GM13976 (cell line): ENCODE measurements at regions not wholly inside any gene's neighbourhood (a gene's known extent, or its start where the extent isn't known, plus 50 kb on each side); places are given as distances from the start of the nearest gene placed in this dataset.

ENCODE experiments used
- DNase-seq: peaks from one replicate; pipeline ENCODE4 v3.0.0; 2012; ENCODE audit warnings: low spot score
- CTCF ChIP-seq: IDR thresholded peaks from 2 replicates; pipeline ENCODE4 v1.5.1; 2012; ENCODE audit warnings: borderline replicate concordance, mild to moderate bottlenecking; ENCODE audit not compliant: insufficient read depth; ENCODE audit errors: extremely low read depth, missing control alignments, control extremely low read depth
- in situ Hi-C: fragments of 300-500 bp; cut with MboI; formaldehyde crosslinking; loops from one replicate; pipeline ENCODE4 v1.12.0; 2022; ENCODE audit warnings: low sequenced_read_pairs, mixed read lengths, inconsistent platforms; ENCODE audit not compliant: unreplicated experiment

DNA sequence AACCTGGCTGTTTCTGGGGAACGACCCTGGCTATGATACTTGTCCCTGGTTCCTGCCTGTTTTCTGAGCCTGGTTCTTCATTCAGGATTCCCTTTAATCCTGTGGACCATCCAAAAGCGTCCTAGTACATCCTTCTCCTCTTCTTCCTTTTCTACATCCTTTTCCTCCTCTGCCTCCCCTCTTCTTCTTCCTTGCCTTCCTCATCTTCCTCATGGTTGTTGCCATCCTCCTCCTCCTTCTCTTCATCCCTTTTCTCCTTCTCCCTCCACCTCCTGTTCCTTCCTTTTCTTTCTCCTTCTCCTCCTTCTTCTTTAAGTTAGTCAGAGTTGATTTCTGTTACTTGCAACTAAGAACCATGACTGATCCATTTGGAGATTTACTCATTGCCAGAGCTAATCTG is 197.8 kb downstream of the FOXD2 start:
- TF ChIP-seq CTCF: no peak
- in situ Hi-C loops: no loop called here
- DNase-seq: no peak

- in situ Hi-C loops: no loop called here
- no peak for DNase-seq
- TF ChIP-seq CTCF: no peak
Observed at GRCh38 chr1:47637111-47637685, 199.4 kb downstream of the FOXD2 start.

DNA sequence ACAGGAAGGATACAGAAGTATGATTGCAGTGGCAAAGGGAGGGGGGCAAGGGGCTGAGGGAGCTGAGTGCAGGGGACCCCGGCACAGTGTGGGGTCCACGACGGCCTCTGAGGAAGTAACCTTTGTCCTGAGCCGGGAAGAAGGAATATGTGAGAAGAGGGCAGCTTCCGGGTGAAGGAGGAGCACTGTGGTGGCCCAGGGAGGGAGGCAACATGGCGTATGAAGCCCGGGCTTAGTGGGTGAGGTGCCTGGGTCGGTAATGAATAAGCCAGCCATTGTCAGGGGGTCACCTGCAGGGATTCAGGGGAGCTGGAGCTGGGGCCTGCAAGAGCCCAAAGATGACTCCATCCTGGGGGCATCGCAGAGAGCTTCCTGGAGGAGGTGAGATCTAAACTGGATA is 200.4 kb downstream of the FOXD2 start:
- no peak for TF ChIP-seq CTCF
- in situ Hi-C loops: no loop called here
- DNase-seq: no peak

DNA sequence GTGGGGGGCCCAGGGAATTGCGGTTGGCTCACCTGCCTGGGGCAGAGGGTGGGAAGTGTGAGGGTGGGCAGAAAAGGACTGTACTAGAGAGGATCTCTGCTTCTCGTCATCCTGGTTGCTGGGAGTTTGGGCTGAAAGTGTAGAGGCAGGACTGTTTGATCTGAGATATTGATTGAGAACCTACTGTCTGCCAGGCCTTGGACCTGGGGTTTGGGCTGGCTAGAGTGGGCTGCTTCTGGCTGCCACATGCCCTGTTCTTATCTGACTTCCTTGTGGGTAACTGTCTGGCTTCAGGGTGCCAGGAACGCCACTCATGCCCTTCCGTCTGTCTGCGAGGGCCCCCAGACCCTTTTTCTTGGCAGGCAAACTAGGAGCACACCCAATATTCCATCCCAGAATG is 200.9 kb downstream of the FOXD2 start:
- DNase-seq: no peak
- TF ChIP-seq CTCF: no peak
- in situ Hi-C loops: no loop called here

GRCh38 chr1:47643306-47644211 is 205.7 kb downstream of the FOXD2 start:
- in situ Hi-C loops: no loop called here
- DNase-seq: no peak
- no peak for TF ChIP-seq CTCF

- no peak for DNase-seq
- no peak for TF ChIP-seq CTCF
- in situ Hi-C loops: no loop called here
Observed at GRCh38 chr1:47644212-47644573, 206.3 kb downstream of the FOXD2 start.

DNA sequence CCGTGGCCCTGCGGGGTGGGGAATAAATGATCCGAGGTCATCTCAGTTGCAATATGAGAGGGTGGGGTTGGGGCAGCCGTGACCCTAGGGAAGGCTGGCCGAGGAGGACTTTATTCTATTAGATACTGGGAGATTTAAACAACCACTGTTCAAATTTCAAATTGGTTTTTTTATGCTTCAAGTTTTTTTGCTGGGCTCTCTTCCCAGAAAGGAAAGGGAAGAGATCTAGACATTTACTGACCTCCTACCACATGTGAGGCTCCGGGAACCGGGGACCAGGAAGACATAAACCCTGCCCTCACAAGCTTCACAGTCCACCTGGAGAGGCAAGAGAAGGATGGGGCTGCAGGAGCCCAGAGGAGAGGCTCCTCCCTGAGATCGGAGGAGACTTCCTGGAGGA is 207.3 kb downstream of the FOXD2 start:
- TF ChIP-seq CTCF: no peak
- in situ Hi-C loops: no loop called here
- DNase-seq: no peak
